ENCODE measurements at regions not wholly inside any gene's neighbourhood (a gene's known extent, or its start where the extent isn't known, plus 50 kb on each side); places are given as distances from the start of the nearest gene placed in this dataset.

DNA sequence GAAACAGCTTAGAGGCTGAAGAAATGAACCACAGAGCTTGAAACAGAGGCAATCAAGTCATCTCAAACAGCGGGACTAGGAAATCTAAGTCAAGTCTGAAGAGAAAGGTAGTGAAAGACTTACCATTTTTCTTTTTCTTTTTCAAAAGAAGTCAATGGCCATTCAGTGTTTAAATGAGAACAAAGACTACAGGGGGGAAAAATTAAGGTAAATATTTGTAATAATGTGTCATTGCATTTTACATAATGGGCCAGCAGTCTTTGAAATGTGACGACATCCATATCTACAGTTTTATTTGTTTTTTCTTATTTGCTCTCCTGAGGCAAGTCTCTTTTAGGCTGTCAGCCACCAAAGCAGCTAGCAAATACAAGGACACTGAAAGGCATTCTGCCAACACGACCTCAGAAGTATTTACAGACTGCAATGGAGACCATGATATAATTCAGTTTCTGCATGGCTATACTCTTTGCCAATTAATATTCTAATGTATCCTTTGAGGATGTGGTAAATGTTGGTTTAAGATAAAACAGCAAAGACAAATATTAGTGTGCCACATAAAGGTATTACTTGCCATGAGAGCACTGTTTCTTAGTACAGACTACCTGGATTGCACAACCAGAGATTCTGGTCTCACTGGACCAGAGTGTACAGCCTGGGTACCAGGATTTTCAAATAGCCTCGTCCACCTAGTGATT lies 307.0 kb upstream of the THBS1 start:
- no peak overlapping the region for H3K27ac Mint-ChIP-seq
- Histone ChIP-seq H2AFZ (ENCODE audit: insufficient read depth, low read depth, low read length, poor library complexity, severe bottlenecking) (no peak overlapping the region), H3K9ac (ENCODE audit: insufficient read depth, low read length, poor library complexity, severe bottlenecking) (no peak overlapping the region), H4K20me1 (ENCODE audit: insufficient read depth, low read length) (no peaks in the 10 kb centered on the region), H3K79me2 (ENCODE audit: insufficient read depth, low read length) (no peaks in the 10 kb centered on the region), H3K4me1 (ENCODE audit: control insufficient read depth in 1 of 2, insufficient read depth in 2 of 2, low read length in 2 of 2) (no peaks in the 10 kb centered on the region), H3K9me3 (replicated peaks in 1 of 2; ENCODE audit: control insufficient read depth in 1 of 2, insufficient read depth in 1 of 2, low read length in 2 of 2) (no peaks in the 10 kb centered on the region), H3K4me3 (replicated peaks in 1 of 3; ENCODE audit: low read depth in 2 of 3, low read length in 3 of 3) (no peak overlapping the region), H3K4me2 (replicated peaks; ENCODE audit: extremely low read depth, low read length, poor library complexity, severe bottlenecking) (no peak overlapping the region), H3K27me3 (ENCODE audit: control insufficient read depth in 2 of 2, insufficient read depth in 2 of 2, low read length in 2 of 2) (peaks cover 6 to 9% of the 10 kb centered on the region in 2 donors), H3K27ac (ENCODE audit: low read depth in 1 of 2, low read length in 2 of 2) (no peak overlapping the region), H3K36me3 (replicated peaks in 1 of 2; ENCODE audit: control insufficient read depth in 1 of 2, insufficient read depth in 2 of 2, low read length in 2 of 2) (no peaks in the 10 kb centered on the region)
- H3K4me1 Mint-ChIP-seq, result no peaks in the 10 kb centered on the region
- DNase-seq, result no peak
- peaks cover 15 to 35% (median 16%) of the 10 kb centered on the region in 3 donors for H3K27me3 Mint-ChIP-seq (ENCODE audit: low read depth in 3 of 3)
- intact Hi-C loops (cut with micrococcal nuclease), result no loop called here
- peak overlapping the region in 1 of 2 donors; percentile 1 for H3K4me3 Mint-ChIP-seq
- TF ChIP-seq, protein P1, sequence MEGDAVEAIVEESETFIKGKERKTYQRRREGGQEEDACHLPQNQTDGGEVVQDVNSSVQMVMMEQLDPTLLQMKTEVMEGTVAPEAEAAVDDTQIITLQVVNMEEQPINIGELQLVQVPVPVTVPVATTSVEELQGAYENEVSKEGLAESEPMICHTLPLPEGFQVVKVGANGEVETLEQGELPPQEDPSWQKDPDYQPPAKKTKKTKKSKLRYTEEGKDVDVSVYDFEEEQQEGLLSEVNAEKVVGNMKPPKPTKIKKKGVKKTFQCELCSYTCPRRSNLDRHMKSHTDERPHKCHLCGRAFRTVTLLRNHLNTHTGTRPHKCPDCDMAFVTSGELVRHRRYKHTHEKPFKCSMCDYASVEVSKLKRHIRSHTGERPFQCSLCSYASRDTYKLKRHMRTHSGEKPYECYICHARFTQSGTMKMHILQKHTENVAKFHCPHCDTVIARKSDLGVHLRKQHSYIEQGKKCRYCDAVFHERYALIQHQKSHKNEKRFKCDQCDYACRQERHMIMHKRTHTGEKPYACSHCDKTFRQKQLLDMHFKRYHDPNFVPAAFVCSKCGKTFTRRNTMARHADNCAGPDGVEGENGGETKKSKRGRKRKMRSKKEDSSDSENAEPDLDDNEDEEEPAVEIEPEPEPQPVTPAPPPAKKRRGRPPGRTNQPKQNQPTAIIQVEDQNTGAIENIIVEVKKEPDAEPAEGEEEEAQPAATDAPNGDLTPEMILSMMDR (IDR thresholded peaks at IDR 0.05), result no peak
- no peaks in the 10 kb centered on the region for H3K36me3 Mint-ChIP-seq
- H3K9me3 Mint-ChIP-seq, result peaks cover 0 to 5% (median 0%) of the 10 kb centered on the region in 7 donors
- 100% methylated on average over 2 of the region's 4 CpGs for WGBS (ENCODE audit: insufficient coverage)

DNA sequence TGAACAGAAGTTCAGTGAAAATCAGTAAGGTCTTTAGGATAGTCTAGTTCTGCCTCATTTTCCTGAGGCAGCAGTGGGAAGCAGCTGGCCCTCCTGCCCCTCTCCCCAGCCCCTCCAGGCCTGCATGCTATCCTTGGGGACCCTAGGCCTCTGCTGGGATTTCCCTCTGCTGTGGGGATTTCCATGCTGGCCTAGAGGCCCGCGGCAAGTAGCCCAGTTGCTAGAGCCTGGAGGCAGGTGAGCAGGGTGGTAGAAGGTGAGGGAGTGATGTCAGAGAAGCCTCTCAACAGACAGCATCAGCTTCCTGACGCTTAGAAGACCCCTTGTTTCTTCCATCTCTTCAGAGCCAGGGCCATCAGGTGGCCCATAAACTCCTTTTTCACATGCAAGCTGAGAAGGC lies 305.8 kb upstream of the THBS1 start:
- Histone ChIP-seq H3K4me1 (ENCODE audit: control insufficient read depth in 1 of 2, insufficient read depth in 2 of 2, low read length in 2 of 2) (no peaks in the 10 kb centered on the region), H3K79me2 (ENCODE audit: insufficient read depth, low read length) (no peaks in the 10 kb centered on the region), H3K27me3 (ENCODE audit: control insufficient read depth in 2 of 2, insufficient read depth in 2 of 2, low read length in 2 of 2) (peaks cover 2 to 6% of the 10 kb centered on the region in 2 donors)

More for the DNA sequence above, 305.8 kb upstream of the THBS1 start:
- H3K36me3 Mint-ChIP-seq, result no peaks in the 10 kb centered on the region
- 100% methylated on average over 2 of the region's 3 CpGs for WGBS (ENCODE audit: insufficient coverage)
- DNase-seq, result no peak
- Histone ChIP-seq H2AFZ (ENCODE audit: insufficient read depth, low read depth, low read length, poor library complexity, severe bottlenecking) (no peak overlapping the region), H3K4me2 (replicated peaks; ENCODE audit: extremely low read depth, low read length, poor library complexity, severe bottlenecking) (no peak overlapping the region), H3K4me3 (replicated peaks in 1 of 3; ENCODE audit: low read depth in 2 of 3, low read length in 3 of 3) (no peak overlapping the region), H3K27ac (ENCODE audit: low read depth in 1 of 2, low read length in 2 of 2) (no peak overlapping the region), H3K9me3 (replicated peaks in 1 of 2; ENCODE audit: control insufficient read depth in 1 of 2, insufficient read depth in 1 of 2, low read length in 2 of 2) (no peaks in the 10 kb centered on the region), H3K9ac (ENCODE audit: insufficient read depth, low read length, poor library complexity, severe bottlenecking) (no peak overlapping the region), H4K20me1 (ENCODE audit: insufficient read depth, low read length) (no peaks in the 10 kb centered on the region), H3K36me3 (replicated peaks in 1 of 2; ENCODE audit: control insufficient read depth in 1 of 2, insufficient read depth in 2 of 2, low read length in 2 of 2) (no peaks in the 10 kb centered on the region)
- no peak overlapping the region for H3K27ac Mint-ChIP-seq
- H3K4me1 Mint-ChIP-seq, result no peaks in the 10 kb centered on the region
- peaks cover 11 to 25% (median 12%) of the 10 kb centered on the region in 3 donors for H3K27me3 Mint-ChIP-seq (ENCODE audit: low read depth in 3 of 3)
- H3K9me3 Mint-ChIP-seq, result peaks cover 0 to 5% (median 0%) of the 10 kb centered on the region in 7 donors
- intact Hi-C loops (cut with micrococcal nuclease), result no loop called here
- H3K4me3 Mint-ChIP-seq, result no peak overlapping the region
- TF ChIP-seq, protein P1 (IDR thresholded peaks at IDR 0.05), result no peak
